Embryonic facial prominence (tissue), 1 donor: ENCODE measurements at regions not wholly inside any gene's neighbourhood (a gene's known extent, or its start where the extent isn't known, plus 50 kb on each side); places are given as distances from the start of the nearest gene placed in this dataset.
"Not testable (repeated sequence)": the region's sequence is repeated elsewhere in the genome, so short reads cannot be mapped to it uniquely, and the experiment has no call there.

Source experiments
- DNase-seq: peaks from one replicate; pipeline ENCODE4 v3.0.0-alpha.2; 2016; ENCODE audit errors: extremely low spot score

- no peak for DNase-seq
Measured at GRCh38 chr13:65679240-65679639, 1550.9 kb downstream of the PCDH9 start.

GRCh38 chr13:65677906-65678305 lies 1552.2 kb downstream of the PCDH9 start:
- DNase-seq, result no peak

GRCh38 chr13:65675383-65675782 lies 1554.8 kb downstream of the PCDH9 start:
- not testable (repeated sequence) for DNase-seq

- no peak for DNase-seq
Measured at GRCh38 chr13:65670014-65670625, 1560.0 kb downstream of the PCDH9 start.

- DNase-seq, result no peak
Measured at GRCh38 chr13:65660731-65661130, 1569.4 kb downstream of the PCDH9 start.

- no peak for DNase-seq
Measured at GRCh38 chr13:65656740-65657329, 1573.3 kb downstream of the PCDH9 start.

GRCh38 chr13:65653613-65654012 lies 1576.5 kb downstream of the PCDH9 start:
- DNase-seq, result no peak

- no peak for DNase-seq
Measured at GRCh38 chr13:65650321-65650720, 1579.8 kb downstream of the PCDH9 start.

- no peak for DNase-seq
Measured at GRCh38 chr13:65642996-65643395, 1587.1 kb downstream of the PCDH9 start.

- no peak for DNase-seq
Measured at GRCh38 chr13:65642301-65642700, 1587.8 kb downstream of the PCDH9 start.

GRCh38 chr13:65638572-65639168 lies 1591.5 kb downstream of the PCDH9 start:
- DNase-seq, result no peak

GRCh38 chr13:65633806-65634205 lies 1596.3 kb downstream of the PCDH9 start:
- DNase-seq, result no peak

GRCh38 chr13:65631078-65631477 lies 1599.1 kb downstream of the PCDH9 start:
- no peak for DNase-seq

GRCh38 chr13:65629926-65630325 lies 1600.2 kb downstream of the PCDH9 start:
- no peak for DNase-seq

GRCh38 chr13:65623148-65623547 lies 1607.0 kb downstream of the PCDH9 start:
- no peak for DNase-seq

- DNase-seq, result no peak
Measured at GRCh38 chr13:65615506-65615905, 1614.6 kb downstream of the PCDH9 start.

- no peak for DNase-seq
Measured at GRCh38 chr13:65613004-65613403, 1617.1 kb downstream of the PCDH9 start.

GRCh38 chr13:65609350-65609749 lies 1620.8 kb downstream of the PCDH9 start:
- DNase-seq, result no peak

GRCh38 chr13:65606622-65607021 lies 1623.5 kb downstream of the PCDH9 start:
- DNase-seq, result no peak

- no peak for DNase-seq
Measured at GRCh38 chr13:65605396-65605795, 1624.7 kb downstream of the PCDH9 start.

- no peak for DNase-seq
Measured at GRCh38 chr13:65603160-65603559, 1627.0 kb downstream of the PCDH9 start.

GRCh38 chr13:65601855-65602254 lies 1628.3 kb downstream of the PCDH9 start:
- DNase-seq, result no peak

GRCh38 chr13:65600702-65601101 lies 1629.4 kb downstream of the PCDH9 start:
- no peak for DNase-seq
